HG02884 (cell line): ENCODE measurements at regions not wholly inside any gene's neighbourhood (a gene's known extent, or its start where the extent isn't known, plus 50 kb on each side); places are given as distances from the start of the nearest gene placed in this dataset.
"Not testable (repeated sequence)": the region's sequence is repeated elsewhere in the genome, so short reads cannot be mapped to it uniquely, and the experiment has no call there.

Experiments
- ATAC-seq: cut with Tn5 transposase; IDR thresholded peaks from one replicate; pipeline ENCODE4 v1.9.1; 2021; ENCODE audit warnings: mild to moderate bottlenecking, moderate library complexity; ENCODE audit not compliant: unreplicated experiment

GRCh38 chr4:71841336-71841735 lies 57.5 kb upstream of the GC start:
- ATAC-seq = no peak

- ATAC-seq = no peak
Observed at GRCh38 chr4:71847300-71847699, 63.4 kb upstream of the GC start.

GRCh38 chr4:71855944-71856343 lies 72.1 kb upstream of the GC start:
- ATAC-seq = no peak

GRCh38 chr4:71857713-71858451 lies 74.0 kb upstream of the GC start:
- no peak for ATAC-seq

- ATAC-seq = no peak
Observed at GRCh38 chr4:71860643-71861042, 76.8 kb upstream of the GC start.

- no peak for ATAC-seq
Observed at GRCh38 chr4:71862315-71862714, 78.4 kb upstream of the GC start.

DNA sequence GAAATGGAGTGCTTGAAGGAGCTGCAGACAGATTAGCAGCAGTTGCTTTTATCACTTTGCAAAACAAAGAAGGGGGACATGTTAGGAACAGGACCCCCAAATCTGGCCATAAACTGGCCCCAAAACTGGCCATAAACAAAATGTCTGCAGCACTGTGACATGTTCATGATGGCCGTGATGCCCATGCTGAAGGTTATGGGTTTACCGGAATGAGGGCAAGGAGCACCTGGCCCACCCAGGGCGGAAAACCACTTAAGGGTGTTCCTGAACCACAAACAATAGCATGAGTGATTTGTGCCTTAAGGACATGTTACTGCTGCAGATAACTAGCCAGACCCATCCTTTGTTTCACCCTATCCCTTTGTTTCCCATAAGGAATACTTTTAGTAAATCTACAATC lies 79.6 kb upstream of the GC start:
- ATAC-seq = no peak

DNA sequence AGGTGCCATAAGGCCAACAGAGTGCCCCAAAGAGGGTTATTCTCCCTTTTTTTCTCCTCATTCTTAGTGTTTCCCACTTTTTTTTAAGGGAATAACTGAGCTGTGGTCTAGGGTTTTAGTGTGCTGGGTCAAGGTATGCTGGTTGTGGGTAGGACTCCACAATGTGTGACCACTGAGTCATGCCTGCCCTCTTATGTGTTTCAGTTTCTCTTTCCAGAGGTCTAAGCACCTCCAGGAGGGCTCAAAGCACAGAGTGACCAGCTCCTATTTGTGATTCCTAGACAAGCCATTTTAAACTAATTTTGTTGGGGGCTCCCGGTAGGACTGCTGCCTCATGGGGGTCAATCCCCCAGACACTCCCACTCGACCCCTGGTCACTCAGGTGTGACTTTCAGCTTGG lies 80.5 kb upstream of the GC start:
- no peak for ATAC-seq

GRCh38 chr4:71866212-71866885 lies 82.5 kb upstream of the GC start:
- no peak for ATAC-seq

DNA sequence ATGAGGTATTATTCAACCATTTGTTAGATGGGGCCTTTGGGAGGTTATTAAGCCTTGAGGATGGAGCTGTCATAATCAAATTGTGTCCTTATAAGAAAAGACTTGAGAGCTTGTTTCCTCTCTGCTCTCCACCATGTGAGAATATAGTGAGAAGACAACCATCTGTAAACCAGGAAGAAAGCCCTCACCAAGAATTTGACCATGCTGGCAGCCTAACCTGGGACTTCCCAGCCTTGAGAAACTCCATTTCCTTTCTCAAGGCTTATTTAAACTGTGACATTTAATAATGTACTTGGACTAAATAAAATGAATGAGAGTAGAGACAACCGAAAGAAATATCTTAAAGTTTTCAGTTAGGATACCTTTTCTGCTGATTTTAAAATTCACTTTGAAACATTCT lies 83.7 kb upstream of the GC start:
- ATAC-seq = no peak

DNA sequence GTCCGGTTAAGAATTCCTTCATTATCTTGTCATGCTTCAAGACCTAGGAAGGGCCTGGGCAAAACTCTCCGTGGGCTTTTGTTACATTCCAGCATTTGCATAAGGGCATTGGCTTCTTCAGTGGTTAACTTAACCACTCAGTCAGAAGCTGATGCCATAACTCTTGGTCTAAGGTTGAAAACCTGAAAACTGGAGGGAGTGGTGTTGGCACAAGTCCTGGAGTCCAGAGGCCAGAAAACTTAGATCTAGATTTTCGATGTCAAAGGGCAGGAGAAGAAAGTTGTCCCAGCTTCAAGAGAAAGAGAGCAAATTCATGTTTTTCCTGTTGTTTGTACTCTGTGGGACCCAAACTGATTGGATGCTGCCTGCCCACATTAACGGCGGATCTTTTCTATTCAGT lies 86.6 kb upstream of the GC start:
- no peak for ATAC-seq

DNA sequence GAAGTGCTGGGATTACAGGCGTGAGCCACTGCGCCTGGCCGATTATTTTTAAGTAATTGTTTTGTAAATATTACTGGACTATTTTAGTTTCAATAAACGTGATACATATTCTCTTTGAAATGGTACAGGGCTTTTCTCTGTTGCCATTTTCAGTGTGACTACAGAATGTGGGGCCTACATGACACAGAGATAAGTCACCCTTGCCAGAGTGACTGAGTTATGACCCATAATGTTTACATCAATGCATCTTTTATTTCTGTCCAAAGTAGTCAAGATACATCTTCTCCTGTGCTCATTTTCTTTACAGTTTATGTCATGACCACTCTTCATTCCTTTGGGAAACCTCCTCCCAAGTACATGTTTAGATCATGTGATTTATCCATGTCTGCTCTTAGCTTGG lies 88.3 kb upstream of the GC start:
- ATAC-seq = no peak

DNA sequence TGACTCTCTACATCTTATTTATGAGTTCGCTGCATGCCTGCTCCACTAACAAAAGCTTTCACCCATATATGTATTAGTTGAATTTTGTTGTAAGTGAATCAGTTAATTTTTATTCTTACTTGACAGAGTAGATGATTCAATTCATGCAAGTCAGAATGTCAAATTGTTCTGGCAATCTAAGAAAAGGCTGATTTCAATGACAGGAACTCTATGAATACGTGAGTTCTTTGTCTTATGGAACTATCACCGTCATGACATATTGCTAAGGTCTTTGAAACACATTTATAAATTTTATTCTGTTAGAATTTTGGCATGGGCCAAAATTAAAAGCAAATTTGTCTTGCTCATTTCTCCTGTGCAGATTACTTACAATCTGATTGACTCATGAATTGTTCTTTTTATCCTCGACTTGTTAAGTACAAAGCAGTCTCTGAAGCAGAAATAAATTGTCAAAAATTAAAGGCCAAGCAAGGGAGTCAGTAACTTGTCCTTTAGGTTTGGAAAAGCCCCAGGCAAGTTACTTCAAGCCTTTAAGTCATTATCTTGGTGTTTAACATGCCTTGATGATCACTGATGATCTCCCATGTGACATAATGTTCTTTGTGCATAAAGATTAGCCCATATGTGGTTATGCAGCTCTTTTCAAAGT lies 89.0 kb upstream of the GC start:
- no peak for ATAC-seq

DNA sequence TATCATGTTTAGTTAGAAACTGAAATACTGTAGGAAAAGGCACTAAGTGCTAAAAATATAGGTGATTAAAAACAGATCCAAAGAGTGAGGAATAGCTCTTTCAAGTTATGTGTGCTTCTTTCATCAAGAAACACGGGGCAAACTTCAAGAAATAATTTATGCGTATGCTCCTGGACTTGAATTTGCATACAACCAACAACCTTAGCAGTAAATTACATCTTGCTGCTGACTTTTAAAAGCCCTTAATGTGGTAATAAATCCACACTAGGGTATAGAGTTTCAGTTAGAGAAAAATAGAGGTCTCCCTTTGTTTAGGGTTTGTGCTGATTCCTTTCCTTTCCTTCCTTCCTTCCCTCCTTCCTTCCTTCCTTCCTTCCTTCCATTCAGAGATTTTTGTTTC lies 94.5 kb upstream of the GC start:
- no peak for ATAC-seq

GRCh38 chr4:71882113-71882841 lies 98.4 kb upstream of the GC start:
- no peak for ATAC-seq

DNA sequence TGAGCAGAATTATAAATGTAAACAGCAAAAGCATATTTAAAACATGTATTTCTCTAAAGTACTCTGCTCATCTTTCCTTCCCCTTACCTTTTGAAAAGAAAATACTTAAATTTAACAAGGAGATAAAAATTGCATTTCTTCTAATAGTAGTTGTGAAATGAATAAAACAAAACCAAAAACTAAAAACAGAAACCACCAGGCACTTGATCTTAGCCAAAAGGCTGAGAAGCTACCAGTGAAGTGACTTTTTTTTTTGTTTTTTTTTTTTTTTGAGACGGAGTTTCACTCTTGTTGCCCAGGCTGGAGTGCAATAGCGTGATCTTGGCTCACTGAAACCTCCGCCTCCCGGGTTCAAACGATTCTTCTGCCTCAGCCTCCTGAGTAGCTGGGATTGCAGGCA lies 116.5 kb upstream of the GC start:
- peak; percentile 72 for ATAC-seq

GRCh38 chr4:71905594-71905993 lies 121.7 kb upstream of the GC start:
- not testable (repeated sequence) for ATAC-seq

DNA sequence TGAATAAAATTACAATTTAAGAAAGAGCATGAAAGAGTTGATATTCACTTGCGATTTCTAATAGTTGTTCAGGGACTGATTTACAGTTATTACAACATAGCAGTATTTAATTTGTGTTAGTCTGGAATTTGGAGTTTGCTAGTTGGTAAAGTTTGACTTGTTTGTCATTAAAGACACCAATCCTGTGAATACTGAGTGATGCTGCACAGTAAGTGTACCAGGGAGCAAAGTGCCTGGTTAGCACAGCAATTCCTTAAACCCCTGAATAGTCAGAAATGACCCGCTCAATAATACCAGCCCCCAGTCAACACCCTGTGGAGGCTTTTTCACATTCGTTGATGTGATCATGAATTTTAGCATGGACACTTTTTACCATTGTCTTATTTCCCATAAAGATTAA lies 122.2 kb upstream of the GC start:
- ATAC-seq = no peak

DNA sequence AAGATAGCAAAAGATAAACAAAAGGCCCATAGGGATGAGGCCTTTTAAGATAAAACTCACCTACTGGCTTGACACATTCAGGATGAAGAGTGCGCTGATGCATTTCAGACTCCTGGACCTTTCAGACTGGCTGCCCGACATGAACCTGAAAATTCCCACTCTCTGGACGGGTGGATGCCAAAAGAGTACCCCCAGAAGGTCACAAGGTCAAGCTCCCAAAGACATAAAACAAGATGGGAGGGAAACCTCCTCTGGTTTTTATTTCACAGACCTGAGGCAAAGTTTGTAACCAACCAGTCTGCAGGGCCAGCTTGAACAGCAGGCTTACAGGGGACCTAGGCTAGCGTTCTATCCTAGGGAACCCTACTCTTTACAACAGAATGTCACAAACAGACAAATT lies 123.2 kb upstream of the GC start:
- no peak for ATAC-seq

DNA sequence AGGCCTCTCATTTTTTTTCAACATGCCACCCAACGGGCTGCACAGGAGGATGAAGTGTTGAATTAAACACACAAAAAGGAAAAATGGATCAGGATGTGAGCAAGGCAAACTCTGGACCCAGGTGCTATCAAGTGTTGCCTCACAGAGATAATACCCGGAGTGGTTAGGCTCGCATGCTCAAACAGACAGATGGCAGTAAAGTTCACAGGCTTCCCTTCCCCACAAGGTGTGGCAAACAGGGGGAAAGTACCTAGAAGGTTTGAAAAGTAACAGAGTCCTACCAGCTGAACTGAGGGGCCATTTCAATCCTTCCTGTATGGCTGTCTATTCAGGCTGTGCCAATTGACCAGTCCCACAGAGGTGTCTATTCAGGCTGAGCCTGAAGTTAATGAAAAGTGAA lies 123.9 kb upstream of the GC start:
- peak; percentile 62 for ATAC-seq

DNA sequence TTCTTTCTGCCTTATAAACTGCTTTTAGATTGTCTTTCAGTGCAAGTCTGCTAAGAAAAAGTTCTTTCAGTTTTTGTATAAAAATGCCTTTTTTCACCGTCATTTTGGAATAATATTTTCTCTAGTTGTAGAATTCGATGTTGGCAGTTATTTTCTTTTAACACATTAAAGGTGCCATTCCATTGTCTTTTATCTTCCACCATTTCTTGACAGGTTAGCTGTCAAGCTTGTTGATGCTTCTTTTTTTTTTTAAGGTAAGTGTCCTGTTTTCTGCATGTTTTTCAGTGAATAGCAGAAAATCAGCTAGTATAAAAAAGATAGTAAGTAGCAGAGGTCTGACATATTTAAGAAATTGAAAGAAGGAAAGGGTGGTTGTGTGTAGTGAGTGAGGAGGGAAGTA lies 118.5 kb upstream of the NPFFR2 start:
- no peak for ATAC-seq

- no peak for ATAC-seq
Observed at GRCh38 chr4:71923070-71923469, 108.7 kb upstream of the NPFFR2 start.
